Posterior vena cava (tissue), 2 donors: ENCODE measurements at regions not wholly inside any gene's neighbourhood (a gene's known extent, or its start where the extent isn't known, plus 50 kb on each side); places are given as distances from the start of the nearest gene placed in this dataset.

ENCODE experiments used
- DNase-seq: peaks from one replicate; pipeline ENCODE4 v3.0.0-alpha.2; 2020; ENCODE audit warnings: low spot score
- intact Hi-C, 2 donors: fragments of 100-400 bp; cut with DNase I; formaldehyde crosslinking; loops; one replicate each; pipeline versions ENCODE4 v1.14.1 to v1.14.2; 2022 to 2023
- donor health status: DM: yes; HTN: yes; CAD: no.
- donor health status: DM: yes; HTN: yes; CAD: no.

GRCh38 chr10:36669615-36670352 lies 455.6 kb upstream of the ANKRD30A start:
- intact Hi-C loops: loop anchor here in 1 of 2 donors (2.0 kb wide), 1 partner anchor 77 kb away; no protein-coding TSS in a partner anchor
- no peak for DNase-seq

GRCh38 chr10:36666451-36666850 lies 458.9 kb upstream of the ANKRD30A start:
- intact Hi-C loops: no loop called here
- no peak for DNase-seq

GRCh38 chr10:36662571-36662970 lies 462.8 kb upstream of the ANKRD30A start:
- intact Hi-C loops: no loop called here

GRCh38 chr10:36650274-36650673 lies 475.1 kb upstream of the ANKRD30A start:
- DNase-seq: no peak
- intact Hi-C loops: no loop called here

More at GRCh38 chr10:36662571-36662970, 462.8 kb upstream of the ANKRD30A start:
- DNase-seq: no peak

GRCh38 chr10:36647540-36647939 lies 477.9 kb upstream of the ANKRD30A start:
- intact Hi-C loops: no loop called here
- no peak for DNase-seq

GRCh38 chr10:36640626-36641025 lies 484.8 kb upstream of the ANKRD30A start:
- intact Hi-C loops: no loop called here
- DNase-seq: no peak

GRCh38 chr10:36638462-36639155 lies 486.8 kb upstream of the ANKRD30A start:
- intact Hi-C loops: no loop called here
- DNase-seq: no peak

GRCh38 chr10:36636879-36637278 lies 488.5 kb upstream of the ANKRD30A start:
- DNase-seq: no peak
- intact Hi-C loops: no loop called here

GRCh38 chr10:36636285-36636839 lies 489.0 kb upstream of the ANKRD30A start:
- DNase-seq: no peak
- intact Hi-C loops: no loop called here

GRCh38 chr10:36634916-36635315 lies 490.5 kb upstream of the ANKRD30A start:
- intact Hi-C loops: no loop called here
- DNase-seq: no peak

- intact Hi-C loops: no loop called here
- DNase-seq: no peak
Observed at GRCh38 chr10:36630267-36630666, 495.1 kb upstream of the ANKRD30A start.

- intact Hi-C loops: no loop called here
- DNase-seq: no peak
Observed at GRCh38 chr10:36629476-36629875, 495.9 kb upstream of the ANKRD30A start.

GRCh38 chr10:36624551-36625100 lies 500.8 kb upstream of the ANKRD30A start:
- intact Hi-C loops: no loop called here
- no peak for DNase-seq

- intact Hi-C loops: no loop called here
Observed at GRCh38 chr10:36621346-36621745, 504.1 kb upstream of the ANKRD30A start.

GRCh38 chr10:36612436-36612835 lies 513.0 kb upstream of the ANKRD30A start:
- intact Hi-C loops: no loop called here
- DNase-seq: no peak

More at GRCh38 chr10:36621346-36621745, 504.1 kb upstream of the ANKRD30A start:
- DNase-seq: no peak

GRCh38 chr10:36608866-36609265 lies 516.5 kb upstream of the ANKRD30A start:
- intact Hi-C loops: no loop called here
- DNase-seq: no peak

- DNase-seq: no peak
Observed at GRCh38 chr10:36608251-36608650, 517.1 kb upstream of the ANKRD30A start.

GRCh38 chr10:36606234-36606839 lies 519.1 kb upstream of the ANKRD30A start:
- DNase-seq: no peak
- intact Hi-C loops: no loop called here

More at GRCh38 chr10:36608251-36608650, 517.1 kb upstream of the ANKRD30A start:
- intact Hi-C loops: no loop called here

- intact Hi-C loops: no loop called here
- no peak for DNase-seq
Observed at GRCh38 chr10:36604316-36604715, 521.1 kb upstream of the ANKRD30A start.

GRCh38 chr10:36603688-36604087 lies 521.7 kb upstream of the ANKRD30A start:
- no peak for DNase-seq
- intact Hi-C loops: no loop called here
